ENCODE measurements at regions not wholly inside any gene's neighbourhood (a gene's known extent, or its start where the extent isn't known, plus 50 kb on each side); places are given as distances from the start of the nearest gene placed in this dataset.

DNA sequence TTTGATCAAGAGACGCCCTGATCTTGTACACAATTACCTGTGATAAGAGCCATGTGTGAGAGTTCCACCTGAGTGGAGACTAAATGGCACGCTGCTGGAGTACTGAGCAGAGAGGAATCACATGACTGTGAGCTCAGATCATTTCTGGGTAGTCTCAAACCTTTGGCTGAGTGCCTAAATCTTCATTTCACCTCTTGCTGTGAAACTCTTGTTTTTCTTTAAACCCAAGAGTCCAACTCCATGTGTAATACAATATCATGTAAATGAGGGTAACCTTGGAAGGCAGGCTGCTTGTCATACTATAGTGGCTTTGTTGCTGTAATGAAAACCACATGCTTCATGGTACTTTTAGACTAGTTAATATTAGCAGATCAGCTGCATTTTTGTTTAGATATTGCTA, 156.9 kb downstream of the CAND1 start:
- intact Hi-C loops (cut with micrococcal nuclease): no loop called here

DNA sequence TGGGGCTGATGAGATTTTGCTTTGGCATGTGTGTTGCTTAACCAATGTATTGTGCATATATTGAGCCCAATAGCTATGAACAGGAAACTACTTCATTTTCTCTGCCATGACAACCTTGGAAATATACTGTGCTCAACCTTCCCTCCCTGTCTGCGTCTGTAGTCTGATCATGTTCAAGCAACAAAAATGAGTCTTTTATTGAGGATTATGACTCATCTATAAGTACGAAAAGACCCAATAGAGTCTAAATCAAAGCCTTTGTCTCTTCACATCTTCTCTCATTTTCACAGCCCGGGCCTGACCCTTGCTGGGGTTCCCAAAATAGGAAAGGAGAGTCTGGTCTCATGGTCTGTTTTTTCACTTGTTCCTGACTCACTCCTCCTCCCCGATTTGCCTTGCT, 158.2 kb downstream of the CAND1 start:
- intact Hi-C loops (cut with micrococcal nuclease): no loop called here

DNA sequence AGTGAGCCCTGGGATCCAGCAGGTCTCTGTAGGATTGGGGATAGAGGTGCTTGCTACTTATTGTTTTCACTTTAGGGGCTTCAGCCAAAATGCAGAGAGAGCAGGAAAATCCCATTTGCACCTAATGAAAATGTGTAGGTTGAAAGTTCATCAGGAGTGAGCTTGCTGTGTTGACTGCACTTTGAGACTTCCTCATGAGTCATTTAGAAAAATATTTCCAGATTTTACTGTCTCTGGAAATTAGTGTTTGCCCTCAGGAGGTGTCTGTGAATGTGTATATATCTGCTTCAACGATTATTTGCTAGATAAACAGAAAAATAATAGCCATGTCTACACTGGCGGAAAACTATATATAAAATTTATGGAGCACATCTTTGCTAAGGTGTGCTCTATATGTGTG, 159.3 kb downstream of the CAND1 start:
- intact Hi-C loops (cut with micrococcal nuclease): no loop called here

DNA sequence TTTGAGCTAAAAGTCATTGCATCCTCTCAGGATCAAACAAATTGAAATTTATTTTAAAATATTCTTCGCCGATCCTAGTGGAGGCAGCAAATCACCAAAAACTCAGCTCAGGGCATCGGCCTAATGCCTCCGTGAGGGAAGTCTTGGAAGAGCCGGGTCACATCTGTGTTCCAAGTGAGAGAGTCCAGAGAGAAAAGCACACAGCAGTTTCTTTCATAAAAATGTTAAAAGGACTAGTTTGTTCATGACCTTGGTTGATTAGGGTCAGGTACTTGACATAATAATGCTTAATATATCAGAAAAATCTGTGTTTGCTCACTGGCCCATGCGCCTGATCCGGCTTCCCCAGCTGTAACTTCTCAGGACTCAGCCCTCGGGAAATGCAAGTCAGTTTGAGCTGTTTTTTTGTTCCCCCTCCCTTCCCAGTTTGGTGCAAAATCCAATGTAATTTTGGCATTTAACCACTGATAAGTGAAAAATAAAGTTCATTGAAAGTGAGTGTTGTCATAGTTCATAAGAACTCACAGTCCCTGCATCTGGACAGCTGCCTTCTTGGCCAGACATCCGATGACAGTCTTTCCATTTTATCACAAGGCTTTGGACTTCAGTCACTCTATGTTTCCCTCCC, 161.7 kb downstream of the CAND1 start:
- intact Hi-C loops (cut with micrococcal nuclease): no loop called here

DNA sequence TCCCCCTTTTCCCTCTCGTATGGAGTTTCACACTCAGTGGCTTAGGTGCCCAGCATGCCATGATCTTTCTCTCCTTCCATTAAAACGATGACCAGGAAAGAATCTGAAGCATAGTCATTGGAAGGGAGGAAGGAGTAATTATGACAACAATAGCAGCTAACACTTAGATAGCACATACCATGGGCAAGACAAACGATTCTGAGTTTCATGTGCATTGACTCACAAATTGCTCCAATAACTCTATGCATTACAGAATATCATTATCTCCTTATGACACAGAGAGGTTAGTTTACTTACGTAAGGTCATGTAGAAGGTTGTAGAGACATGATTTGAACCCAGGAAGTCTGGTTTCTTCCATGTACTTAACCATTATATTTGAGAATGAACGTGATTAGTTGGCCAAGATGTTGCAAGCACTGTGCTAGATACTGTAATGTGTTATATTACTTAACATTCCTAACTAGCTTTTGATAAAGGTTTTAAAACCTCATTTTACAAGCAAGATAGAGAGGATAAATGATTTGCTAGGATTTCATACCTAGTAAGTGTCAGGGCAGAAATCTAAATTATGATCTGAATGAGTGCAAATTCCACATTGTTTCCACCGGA, 162.4 kb downstream of the CAND1 start:
- intact Hi-C loops (cut with micrococcal nuclease): no loop called here

DNA sequence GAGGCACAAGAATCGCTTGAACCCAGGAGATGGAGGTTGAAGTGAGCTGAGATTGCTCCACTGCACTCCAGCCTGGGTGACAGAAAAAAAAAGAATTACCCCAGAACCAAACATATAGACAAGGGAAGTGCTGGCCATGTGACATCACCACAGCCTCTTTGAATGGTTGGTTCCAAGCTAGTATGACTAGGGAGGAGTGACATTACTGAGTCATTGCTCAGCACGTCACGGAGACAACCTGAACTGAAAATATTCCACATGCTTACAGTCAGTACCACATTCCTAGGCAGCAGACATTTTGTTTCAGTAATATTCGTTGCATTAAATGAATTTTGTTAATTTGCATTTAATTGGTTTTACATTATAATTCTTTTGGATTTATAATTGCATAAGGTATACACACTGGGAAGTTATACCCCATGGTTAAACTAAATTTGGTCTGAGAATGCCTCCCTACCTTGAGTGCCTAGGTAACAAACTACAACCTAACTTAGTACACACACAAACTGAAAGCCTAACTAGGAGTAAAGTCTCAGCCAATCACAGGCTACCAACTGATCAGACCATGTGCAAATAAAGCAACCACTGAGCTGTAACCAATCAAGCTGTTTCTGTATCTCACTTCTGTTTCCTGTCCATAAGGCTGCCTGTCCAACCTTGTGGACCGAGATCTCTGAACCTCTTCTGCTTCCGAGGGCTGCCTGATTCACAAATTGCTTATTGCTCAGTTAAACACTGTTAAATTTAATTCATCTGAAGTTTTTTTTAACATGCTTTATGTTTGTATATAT, 164.4 kb downstream of the CAND1 start:
- intact Hi-C loops (cut with micrococcal nuclease): no loop called here

DNA sequence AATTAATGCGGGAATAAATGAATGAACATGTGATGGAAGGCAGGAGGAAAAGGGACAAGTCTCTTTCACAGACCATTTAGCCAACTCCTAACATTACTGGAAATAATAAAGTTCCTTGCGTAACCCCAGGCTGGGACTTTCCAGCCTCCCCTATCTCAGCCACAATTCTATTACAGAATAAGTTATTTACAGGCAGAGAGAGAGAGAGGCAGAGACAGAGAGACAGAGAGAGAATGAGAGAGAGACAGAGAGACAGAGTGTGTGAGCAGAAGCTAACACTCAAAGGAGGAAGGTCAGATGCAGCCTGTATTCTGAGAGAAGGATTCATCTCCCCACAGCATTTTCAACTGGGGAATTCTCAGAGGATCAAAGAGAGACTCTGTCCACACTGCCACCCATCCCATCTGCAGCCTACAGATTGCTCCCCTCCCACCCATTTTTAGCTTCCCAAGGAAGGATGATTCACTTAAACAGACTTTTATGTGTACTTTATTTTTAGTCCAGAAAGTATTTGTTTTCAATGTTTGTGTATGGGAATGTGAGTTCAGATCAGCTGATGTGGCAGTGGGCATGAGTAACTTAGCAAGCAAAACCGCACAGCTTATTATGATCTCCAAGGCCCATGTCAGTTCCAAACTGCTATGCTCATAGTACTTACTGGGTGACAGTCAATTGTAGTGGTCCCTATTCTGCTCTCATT, 165.7 kb downstream of the CAND1 start:
- intact Hi-C loops (cut with micrococcal nuclease): no loop called here

DNA sequence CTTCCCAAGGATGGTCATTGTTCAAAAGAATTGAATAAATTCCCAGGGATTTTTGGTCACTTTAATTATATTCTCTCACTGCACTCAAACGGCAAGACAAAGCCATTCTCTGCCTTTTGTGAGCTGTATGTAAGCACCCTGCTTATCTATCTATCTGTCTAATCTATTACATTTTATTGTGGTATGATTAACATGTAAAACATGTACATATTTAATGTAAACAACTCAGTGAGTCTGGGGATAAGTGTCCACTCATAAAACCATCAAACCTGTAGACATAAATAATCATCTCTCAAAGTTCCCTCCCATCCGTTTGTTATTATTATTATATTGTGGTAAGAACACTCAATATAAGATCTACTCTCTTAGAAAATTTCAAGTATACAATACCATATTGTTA, 167.1 kb downstream of the CAND1 start:
- intact Hi-C loops (cut with micrococcal nuclease): no loop called here

DNA sequence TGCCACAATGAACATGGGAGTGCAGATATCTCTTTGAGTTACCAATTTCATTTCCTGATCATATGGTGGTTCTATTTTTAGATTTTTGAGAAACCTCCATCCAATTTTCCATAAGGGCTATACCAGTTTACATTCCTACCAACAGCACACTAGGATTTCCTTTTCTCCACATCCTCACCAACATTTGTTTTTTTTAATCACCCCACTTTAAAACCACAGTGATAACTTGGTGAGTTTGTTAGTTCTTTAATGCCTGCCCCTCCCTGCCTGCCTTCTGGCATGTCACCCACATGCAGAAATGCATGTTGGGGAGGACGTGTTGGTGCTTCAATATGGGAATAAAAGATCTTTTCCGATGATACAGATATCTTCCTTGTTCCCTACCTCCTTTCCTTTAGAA, 167.9 kb downstream of the CAND1 start:
- intact Hi-C loops (cut with micrococcal nuclease): no loop called here

DNA sequence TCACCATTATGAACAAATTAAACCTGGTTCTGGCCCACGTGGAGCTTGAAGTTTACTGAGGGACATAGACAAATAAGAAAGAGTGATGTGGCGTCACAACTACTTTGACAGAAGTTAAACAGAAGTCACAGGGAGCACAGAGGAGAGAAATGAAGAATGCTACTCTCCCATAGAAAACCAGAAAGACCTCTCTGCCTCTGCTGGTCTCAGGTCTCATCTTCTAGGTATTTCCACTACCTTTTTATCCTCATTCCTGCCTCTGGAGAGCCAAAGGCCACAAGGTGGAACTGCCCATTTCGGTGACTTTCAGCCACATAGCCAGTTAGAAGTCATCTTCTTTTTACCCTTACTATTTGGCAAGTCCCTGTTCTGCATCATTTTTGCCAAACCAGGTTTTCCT, 170.5 kb downstream of the CAND1 start:
- intact Hi-C loops (cut with micrococcal nuclease): loop anchor here (5.0 kb wide), 2 partner anchors 82 to 193 kb away; no protein-coding TSS in a partner anchor

DNA sequence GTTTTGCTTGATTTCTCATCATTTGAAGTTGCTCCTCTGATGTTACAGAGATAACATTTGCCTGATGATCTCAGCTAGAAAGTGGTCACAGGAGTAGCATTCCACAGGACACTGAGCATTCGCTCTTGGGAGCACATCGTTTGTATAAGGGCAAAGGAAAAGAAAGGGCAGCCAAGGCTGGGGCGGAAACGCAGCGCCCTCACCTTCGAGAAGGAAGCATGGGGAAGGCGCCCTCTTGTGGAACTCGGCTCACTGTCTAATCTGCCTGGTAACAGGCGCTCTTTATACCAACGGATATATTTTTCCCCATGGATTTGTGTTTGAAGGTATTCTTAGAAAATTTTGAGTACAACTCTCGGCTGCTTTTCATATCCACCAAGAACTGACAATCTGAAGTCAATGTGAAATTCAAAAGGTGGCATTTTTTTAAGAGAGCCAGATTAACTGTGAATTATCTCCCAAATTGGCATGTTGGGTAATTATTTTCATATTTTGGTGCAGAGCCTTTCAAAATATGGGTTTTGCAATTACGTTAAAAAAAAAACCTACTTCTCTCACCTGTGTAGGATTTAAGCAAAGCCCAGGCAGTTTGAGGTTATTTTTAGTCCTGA, 172.7 kb downstream of the CAND1 start:
- intact Hi-C loops (cut with micrococcal nuclease): loop anchor here (1.0 to 5.0 kb wide), 3 partner anchors 85 to 501 kb away; no protein-coding TSS in a partner anchor

DNA sequence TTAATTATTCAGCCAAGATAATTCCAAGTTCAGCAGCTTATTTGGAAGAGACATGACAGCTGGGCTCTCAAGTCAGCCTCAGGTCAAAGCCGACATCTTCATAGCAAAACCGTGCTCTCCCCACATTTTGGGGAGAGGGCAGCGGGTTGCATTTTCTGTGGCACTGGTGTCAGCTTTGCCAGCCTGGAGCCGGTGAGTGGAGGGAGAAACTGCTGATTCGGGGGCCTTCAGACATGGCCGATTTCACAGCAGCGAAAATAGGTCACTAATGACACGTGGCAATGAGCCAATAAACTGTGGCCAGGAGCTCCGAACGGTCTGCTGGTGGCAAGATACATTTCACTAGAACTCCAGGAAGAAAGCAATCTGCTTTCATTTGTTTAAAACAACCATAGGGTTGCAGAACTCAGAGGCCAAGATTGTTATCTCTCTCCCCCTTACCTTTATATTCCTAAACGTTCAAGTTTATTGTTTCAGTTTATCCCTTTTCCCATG, 173.2 kb downstream of the CAND1 start:
- intact Hi-C loops (cut with micrococcal nuclease): loop anchor here (5.0 kb wide), 2 partner anchors 85 to 190 kb away; no protein-coding TSS in a partner anchor

DNA sequence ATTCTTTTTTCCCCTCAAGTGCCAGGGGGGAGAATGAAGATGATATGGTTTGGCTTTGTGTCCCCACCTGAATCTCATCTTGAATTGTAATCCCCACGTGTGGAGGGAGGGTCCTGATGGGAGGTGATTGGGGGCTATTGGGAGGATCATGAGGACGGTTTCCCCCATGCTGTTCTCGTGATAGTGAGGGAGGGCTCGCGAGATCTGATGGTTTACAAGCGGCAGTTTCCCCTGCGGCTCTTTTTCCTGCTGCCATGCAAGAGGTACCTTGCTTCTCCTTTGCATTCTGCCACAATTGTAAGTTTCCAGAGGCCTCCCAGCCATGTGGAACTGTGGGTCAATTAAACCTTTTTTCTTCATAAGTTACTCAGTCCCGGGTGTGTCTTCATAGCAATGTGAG, 173.7 kb downstream of the CAND1 start:
- intact Hi-C loops (cut with micrococcal nuclease): loop anchor here (5.0 kb wide), 2 partner anchors 86 to 189 kb away; no protein-coding TSS in a partner anchor

DNA sequence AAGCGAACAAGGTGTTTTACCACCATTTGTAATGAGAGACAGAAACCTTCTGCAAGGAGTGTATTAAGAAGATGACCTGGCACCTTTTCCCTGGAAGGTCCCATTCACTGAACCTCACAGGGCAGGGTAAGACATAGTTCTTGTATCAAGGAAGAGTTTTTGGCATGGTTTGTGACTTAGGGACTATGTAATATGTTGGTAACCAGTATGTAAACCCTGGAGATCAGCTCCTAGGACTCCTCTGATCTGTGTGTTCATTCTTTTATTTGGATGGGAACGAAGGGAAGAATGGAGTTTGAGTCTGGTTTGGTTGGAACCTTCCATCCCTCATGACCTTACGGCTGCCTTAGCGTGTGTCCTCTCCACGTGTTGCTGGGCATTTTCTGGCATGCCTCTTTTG, 175.4 kb downstream of the CAND1 start:
- intact Hi-C loops (cut with micrococcal nuclease): loop anchor here (5.0 kb wide), 2 partner anchors 87 to 188 kb away; no protein-coding TSS in a partner anchor

DNA sequence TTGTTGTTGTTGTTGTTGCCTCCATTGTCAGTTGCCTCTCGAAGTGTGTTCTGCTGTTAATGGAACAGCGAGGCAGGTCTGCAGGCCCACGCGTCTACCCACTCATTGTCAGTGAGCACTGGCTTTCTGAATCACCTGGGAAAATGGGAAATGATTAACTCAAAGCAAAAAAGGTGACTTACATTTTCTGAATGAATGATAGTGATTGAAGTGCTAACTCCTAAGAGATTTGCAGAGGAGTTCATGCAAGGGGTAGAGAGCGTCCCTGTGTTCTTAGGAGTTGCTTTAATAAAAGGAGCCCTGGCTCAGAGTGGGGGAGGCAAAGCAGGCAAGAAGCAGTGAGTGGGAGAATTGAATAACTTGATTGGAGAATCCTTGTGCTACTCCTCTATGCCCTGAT, 177.6 kb downstream of the CAND1 start:
- intact Hi-C loops (cut with micrococcal nuclease): loop anchor here (5.0 kb wide), 1 partner anchor 71 kb away; no protein-coding TSS in a partner anchor

DNA sequence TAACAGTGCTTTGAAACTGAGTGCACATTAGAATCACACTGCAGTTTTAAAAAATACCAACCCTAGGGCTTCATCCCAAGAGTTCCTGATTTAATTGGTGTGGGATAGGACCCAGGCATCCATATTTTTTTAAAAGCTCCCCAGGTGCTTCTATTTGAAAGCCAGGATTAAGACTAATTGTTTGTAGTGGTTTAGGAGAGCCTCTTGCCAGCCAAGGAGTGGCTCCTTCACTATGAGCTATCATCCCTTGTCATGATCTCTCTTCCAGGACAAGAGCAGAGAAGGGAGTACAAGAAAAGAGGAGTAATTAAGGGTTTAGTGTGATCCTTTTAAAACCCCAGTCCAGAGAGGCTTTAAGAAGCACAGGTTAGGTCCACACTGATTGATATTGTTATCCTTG, 178.0 kb downstream of the CAND1 start:
- intact Hi-C loops (cut with micrococcal nuclease): loop anchor here (5.0 kb wide), 1 partner anchor 70 kb away; no protein-coding TSS in a partner anchor

DNA sequence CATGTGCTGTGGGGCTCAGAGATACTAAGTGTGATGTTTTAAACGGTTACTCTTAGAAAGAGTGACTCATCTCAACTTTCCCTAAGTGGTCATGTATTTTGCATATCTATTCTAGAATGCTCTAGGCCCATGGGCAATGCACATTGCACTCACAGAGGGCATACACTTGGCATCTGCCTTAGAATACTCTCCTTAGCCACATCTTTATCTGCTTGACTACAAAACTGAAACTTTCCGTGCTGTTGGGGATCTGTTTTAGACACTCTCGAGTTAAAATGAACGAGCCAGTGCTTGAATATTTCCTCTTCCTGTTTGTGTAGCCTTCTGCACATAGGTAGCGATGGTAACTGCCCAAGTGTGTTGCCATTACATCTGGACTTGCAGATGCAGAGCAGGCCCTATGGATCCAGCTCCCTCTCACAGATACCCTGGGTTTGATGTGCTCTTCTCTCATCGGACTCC, 180.5 kb downstream of the CAND1 start:
- intact Hi-C loops (cut with micrococcal nuclease): loop anchor here (2.0 to 5.0 kb wide), 2 partner anchors 68 to 197 kb away; no protein-coding TSS in a partner anchor

DNA sequence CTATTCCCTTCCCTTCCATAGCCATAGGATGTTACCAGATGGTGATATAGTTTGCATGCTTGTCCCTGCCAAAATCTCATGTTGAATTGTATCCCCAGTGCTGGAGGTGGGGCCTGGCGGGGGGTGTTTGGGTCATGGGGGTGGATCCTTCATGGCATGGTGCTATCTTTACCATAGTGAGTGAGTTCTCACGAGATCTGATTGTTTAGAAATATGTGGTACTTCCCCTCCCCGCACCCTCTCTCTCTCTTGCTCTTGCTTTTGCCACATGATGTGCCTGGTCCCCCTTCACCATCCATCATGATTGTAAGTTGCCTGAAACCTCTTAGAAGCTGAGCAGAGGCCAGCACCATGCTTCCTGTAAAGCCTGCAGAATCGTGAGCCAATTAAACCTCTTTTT, 181.3 kb downstream of the CAND1 start:
- intact Hi-C loops (cut with micrococcal nuclease): no loop called here

DNA sequence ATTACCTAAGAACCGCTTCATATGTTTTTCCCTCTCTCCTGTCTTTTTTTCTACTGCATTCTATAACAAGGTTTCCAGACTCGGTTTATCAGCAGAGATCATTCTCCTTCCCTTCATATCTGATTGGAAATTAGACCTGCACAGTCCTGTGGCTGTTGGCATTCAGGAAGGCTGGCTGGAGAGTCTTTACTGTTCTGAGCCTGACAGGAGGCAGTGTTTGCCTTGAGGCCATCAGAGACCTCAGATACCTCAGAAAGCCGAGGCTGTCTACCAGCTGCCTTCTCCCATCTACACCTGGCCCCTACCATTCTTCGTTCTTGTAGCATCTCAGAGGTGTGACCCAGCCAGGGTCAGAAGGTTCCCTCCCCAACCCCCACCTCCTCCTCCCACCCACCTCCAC, 182.0 kb downstream of the CAND1 start:
- intact Hi-C loops (cut with micrococcal nuclease): no loop called here

DNA sequence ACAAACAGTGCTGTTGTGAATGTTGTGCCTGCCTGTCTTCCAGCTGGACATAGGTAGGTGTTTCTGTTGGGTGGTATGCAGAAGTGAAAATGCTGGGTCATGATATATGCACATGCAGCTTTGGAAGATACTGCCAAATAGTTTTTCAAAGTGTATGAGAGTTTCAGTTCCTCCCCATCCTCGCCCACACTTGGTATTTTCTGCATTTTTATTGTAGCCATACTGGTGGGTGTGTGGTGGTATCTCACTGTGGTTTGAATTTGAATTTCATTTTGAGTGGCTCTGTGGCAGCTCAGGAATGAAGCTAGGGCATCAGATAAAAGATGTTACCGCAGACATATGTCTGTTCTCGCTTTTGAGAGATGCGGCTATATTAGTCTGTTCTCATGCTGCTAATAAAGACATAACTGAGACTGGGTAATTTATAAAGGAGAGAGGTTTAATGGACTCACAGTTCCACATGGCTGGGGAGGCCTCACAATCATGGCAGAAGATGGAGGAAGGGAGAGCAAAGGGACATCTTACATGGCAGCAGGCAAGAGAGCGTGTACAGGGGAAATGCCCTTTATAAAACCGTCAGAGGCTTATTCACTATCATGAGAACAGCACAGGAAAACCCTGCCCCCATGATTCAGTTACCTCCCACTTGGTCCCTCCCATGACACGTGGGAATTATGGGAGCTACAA, 183.1 kb downstream of the CAND1 start:
- intact Hi-C loops (cut with micrococcal nuclease): no loop called here
